OCI-LY3 (cell line): ENCODE measurements at regions not wholly inside any gene's neighbourhood (a gene's known extent, or its start where the extent isn't known, plus 50 kb on each side); places are given as distances from the start of the nearest gene placed in this dataset.

ENCODE experiments used
- EZH2phosphoT487 ChIP-seq: fragments of 200-600 bp; shearing (Covaris generic); IDR thresholded peaks from 2 replicates; pipeline ENCODE4 v1.6.1; 2018; ENCODE audit warnings: antibody characterized with exemption, mixed run types, low read depth
- TF ChIP-seq, protein P1 (sequence below): fragments of 200-600, 300-600 bp; sonication (generic); IDR thresholded peaks from 2 replicates; pipeline ENCODE4 v1.5.1; 2014; ENCODE audit warnings: antibody characterized with exemption, low read length, low read depth

- TF ChIP-seq, protein P1, sequence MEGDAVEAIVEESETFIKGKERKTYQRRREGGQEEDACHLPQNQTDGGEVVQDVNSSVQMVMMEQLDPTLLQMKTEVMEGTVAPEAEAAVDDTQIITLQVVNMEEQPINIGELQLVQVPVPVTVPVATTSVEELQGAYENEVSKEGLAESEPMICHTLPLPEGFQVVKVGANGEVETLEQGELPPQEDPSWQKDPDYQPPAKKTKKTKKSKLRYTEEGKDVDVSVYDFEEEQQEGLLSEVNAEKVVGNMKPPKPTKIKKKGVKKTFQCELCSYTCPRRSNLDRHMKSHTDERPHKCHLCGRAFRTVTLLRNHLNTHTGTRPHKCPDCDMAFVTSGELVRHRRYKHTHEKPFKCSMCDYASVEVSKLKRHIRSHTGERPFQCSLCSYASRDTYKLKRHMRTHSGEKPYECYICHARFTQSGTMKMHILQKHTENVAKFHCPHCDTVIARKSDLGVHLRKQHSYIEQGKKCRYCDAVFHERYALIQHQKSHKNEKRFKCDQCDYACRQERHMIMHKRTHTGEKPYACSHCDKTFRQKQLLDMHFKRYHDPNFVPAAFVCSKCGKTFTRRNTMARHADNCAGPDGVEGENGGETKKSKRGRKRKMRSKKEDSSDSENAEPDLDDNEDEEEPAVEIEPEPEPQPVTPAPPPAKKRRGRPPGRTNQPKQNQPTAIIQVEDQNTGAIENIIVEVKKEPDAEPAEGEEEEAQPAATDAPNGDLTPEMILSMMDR = no peak
- no peak for TF ChIP-seq EZH2phosphoT487
Observed at GRCh38 chr9:84613431-84613830, 56.1 kb upstream of the NTRK2 start.
